ENCODE measurements at regions not wholly inside any gene's neighbourhood (a gene's known extent, or its start where the extent isn't known, plus 50 kb on each side); places are given as distances from the start of the nearest gene placed in this dataset.
"Not testable (repeated sequence)": the region's sequence is repeated elsewhere in the genome, so short reads cannot be mapped to it uniquely, and the experiment has no call there.

- DNase-seq (ENCODE audit: low spot score): no peak
- no peaks in the 10 kb centered on the region for H3K36me3 Mint-ChIP-seq (ENCODE audit: low read depth)
- H3K4me1 Mint-ChIP-seq (ENCODE audit: low read depth): no peaks in the 10 kb centered on the region
- no peak overlapping the region for H3K27ac Mint-ChIP-seq
- intact Hi-C loops (cut with micrococcal nuclease): no loop called here
- H3K4me3 Mint-ChIP-seq: no peak overlapping the region
- H3K9me3 Mint-ChIP-seq: no peaks in the 10 kb centered on the region
- H3K27me3 Mint-ChIP-seq (ENCODE audit: insufficient read depth): peaks cover 21% of the 10 kb centered on the region
These were observed 98.8 kb downstream of the ING1 start for GRCh38 chr13:110812121-110812868.

- no peak for DNase-seq (ENCODE audit: low spot score)
- intact Hi-C loops (cut with micrococcal nuclease): no loop called here
- Mint-ChIP-seq H3K27me3 (ENCODE audit: insufficient read depth) (peaks cover 21% of the 10 kb centered on the region), H3K4me3 (no peak overlapping the region), H3K9me3 (no peaks in the 10 kb centered on the region), H3K36me3 (ENCODE audit: low read depth) (no peaks in the 10 kb centered on the region), H3K27ac (no peak overlapping the region), H3K4me1 (ENCODE audit: low read depth) (no peaks in the 10 kb centered on the region)
These were observed 99.6 kb downstream of the ING1 start for GRCh38 chr13:110812869-110813645.

GRCh38 chr13:110813646-110814624, 100.4 kb downstream of the ING1 start:
- H3K4me1 Mint-ChIP-seq (ENCODE audit: low read depth): no peaks in the 10 kb centered on the region
- DNase-seq (ENCODE audit: low spot score): no peak
- intact Hi-C loops (cut with micrococcal nuclease): no loop called here
- no peak overlapping the region for H3K27ac Mint-ChIP-seq
- H3K27me3 Mint-ChIP-seq (ENCODE audit: insufficient read depth): peaks cover 18% of the 10 kb centered on the region
- no peak overlapping the region for H3K4me3 Mint-ChIP-seq
- H3K36me3 Mint-ChIP-seq (ENCODE audit: low read depth): no peaks in the 10 kb centered on the region
- no peaks in the 10 kb centered on the region for H3K9me3 Mint-ChIP-seq

- intact Hi-C loops (cut with micrococcal nuclease): no loop called here
- H3K36me3 Mint-ChIP-seq (ENCODE audit: low read depth): no peaks in the 10 kb centered on the region
- no peak for DNase-seq (ENCODE audit: low spot score)
- no peaks in the 10 kb centered on the region for H3K9me3 Mint-ChIP-seq
- no peak overlapping the region for H3K27ac Mint-ChIP-seq
- peaks cover 14% of the 10 kb centered on the region for H3K27me3 Mint-ChIP-seq (ENCODE audit: insufficient read depth)
- no peak overlapping the region for H3K4me3 Mint-ChIP-seq
- peaks cover 8% of the 10 kb centered on the region for H3K4me1 Mint-ChIP-seq (ENCODE audit: low read depth)
These were observed 99.2 kb downstream of the ANKRD10 start for GRCh38 chr13:110815471-110816204.

- Mint-ChIP-seq H3K36me3 (ENCODE audit: low read depth) (no peaks in the 10 kb centered on the region), H3K9me3 (no peaks in the 10 kb centered on the region), H3K4me1 (ENCODE audit: low read depth) (peaks cover 8% of the 10 kb centered on the region), H3K27me3 (ENCODE audit: insufficient read depth) (peaks cover 14% of the 10 kb centered on the region), H3K27ac (no peak overlapping the region), H3K4me3 (no peak overlapping the region)
- no peak for DNase-seq (ENCODE audit: low spot score)
- intact Hi-C loops (cut with micrococcal nuclease): no loop called here
These were observed 98.4 kb downstream of the ANKRD10 start for GRCh38 chr13:110816500-110816899.

GRCh38 chr13:110817143-110817542, 97.7 kb downstream of the ANKRD10 start:
- Mint-ChIP-seq H3K27me3 (ENCODE audit: insufficient read depth) (peaks cover 11% of the 10 kb centered on the region), H3K4me1 (ENCODE audit: low read depth) (peaks cover 8% of the 10 kb centered on the region), H3K27ac (no peak overlapping the region), H3K4me3 (no peak overlapping the region), H3K9me3 (no peaks in the 10 kb centered on the region), H3K36me3 (ENCODE audit: low read depth) (no peaks in the 10 kb centered on the region)
- intact Hi-C loops (cut with micrococcal nuclease): no loop called here
- no peak for DNase-seq (ENCODE audit: low spot score)

- DNase-seq (ENCODE audit: low spot score): no peak
- Mint-ChIP-seq H3K9me3 (no peaks in the 10 kb centered on the region), H3K27me3 (ENCODE audit: insufficient read depth) (peaks cover 13% of the 10 kb centered on the region), H3K27ac (no peak overlapping the region), H3K36me3 (ENCODE audit: low read depth) (no peaks in the 10 kb centered on the region), H3K4me1 (ENCODE audit: low read depth) (peaks cover 8% of the 10 kb centered on the region), H3K4me3 (no peak overlapping the region)
- intact Hi-C loops (cut with micrococcal nuclease): loop anchor here (1.0 kb wide), 6 partner anchors 103 to 596 kb away; no protein-coding TSS in a partner anchor
These were observed 96.1 kb downstream of the ANKRD10 start for GRCh38 chr13:110818747-110819146.

GRCh38 chr13:110819203-110820014, 95.5 kb downstream of the ANKRD10 start:
- peak; percentile 61 for DNase-seq (ENCODE audit: low spot score)
- intact Hi-C loops (cut with micrococcal nuclease): loop anchor here (1.0 kb wide), 6 partner anchors 104 to 597 kb away; no protein-coding TSS in a partner anchor
- Mint-ChIP-seq H3K9me3 (no peaks in the 10 kb centered on the region), H3K27ac (no peak overlapping the region), H3K4me1 (ENCODE audit: low read depth) (peaks cover 8% of the 10 kb centered on the region), H3K27me3 (ENCODE audit: insufficient read depth) (peaks cover 16% of the 10 kb centered on the region), H3K4me3 (no peak overlapping the region), H3K36me3 (ENCODE audit: low read depth) (no peaks in the 10 kb centered on the region)

- no peaks in the 10 kb centered on the region for H3K36me3 Mint-ChIP-seq (ENCODE audit: low read depth)
- DNase-seq (ENCODE audit: low spot score): no peak
- no peak overlapping the region for H3K27ac Mint-ChIP-seq
- no peaks in the 10 kb centered on the region for H3K9me3 Mint-ChIP-seq
- peaks cover 8% of the 10 kb centered on the region for H3K4me1 Mint-ChIP-seq (ENCODE audit: low read depth)
- intact Hi-C loops (cut with micrococcal nuclease): no loop called here
- H3K4me3 Mint-ChIP-seq: no peak overlapping the region
- H3K27me3 Mint-ChIP-seq (ENCODE audit: insufficient read depth): peaks cover 16% of the 10 kb centered on the region
These were observed 94.5 kb downstream of the ANKRD10 start for GRCh38 chr13:110820322-110820721.

- H3K9me3 Mint-ChIP-seq; intact Hi-C loops (cut with micrococcal nuclease); H3K27ac Mint-ChIP-seq; DNase-seq (ENCODE audit: low spot score); H3K36me3 Mint-ChIP-seq (ENCODE audit: low read depth); H3K4me1 Mint-ChIP-seq (ENCODE audit: low read depth): not testable (repeated sequence)
- Mint-ChIP-seq H3K4me3 (peak overlapping the region; percentile 34), H3K27me3 (ENCODE audit: insufficient read depth) (peaks cover 12% of the 10 kb centered on the region)
These were observed 92.8 kb downstream of the ANKRD10 start for GRCh38 chr13:110821837-110822668.

- H3K9me3 Mint-ChIP-seq: no peaks in the 10 kb centered on the region
- no peak overlapping the region for H3K27ac Mint-ChIP-seq
- peaks cover 12% of the 10 kb centered on the region for H3K27me3 Mint-ChIP-seq (ENCODE audit: insufficient read depth)
- peak overlapping the region; percentile 34 for H3K4me3 Mint-ChIP-seq
- peaks cover 8% of the 10 kb centered on the region for H3K4me1 Mint-ChIP-seq (ENCODE audit: low read depth)
- DNase-seq (ENCODE audit: low spot score): no peak
- no peaks in the 10 kb centered on the region for H3K36me3 Mint-ChIP-seq (ENCODE audit: low read depth)
- intact Hi-C loops (cut with micrococcal nuclease): no loop called here
These were observed 92.3 kb downstream of the ANKRD10 start for GRCh38 chr13:110822669-110822945.
